GM19468 (cell line): ENCODE measurements at regions not wholly inside any gene's neighbourhood (a gene's known extent, or its start where the extent isn't known, plus 50 kb on each side); places are given as distances from the start of the nearest gene placed in this dataset.

ENCODE experiments used
- ATAC-seq: cut with Tn5 transposase; IDR thresholded peaks from one replicate; pipeline ENCODE4 v1.9.1; 2021; ENCODE audit warnings: mild to moderate bottlenecking, moderate library complexity, moderate number of reproducible peaks; ENCODE audit not compliant: unreplicated experiment; ENCODE audit errors: extremely low read depth

DNA sequence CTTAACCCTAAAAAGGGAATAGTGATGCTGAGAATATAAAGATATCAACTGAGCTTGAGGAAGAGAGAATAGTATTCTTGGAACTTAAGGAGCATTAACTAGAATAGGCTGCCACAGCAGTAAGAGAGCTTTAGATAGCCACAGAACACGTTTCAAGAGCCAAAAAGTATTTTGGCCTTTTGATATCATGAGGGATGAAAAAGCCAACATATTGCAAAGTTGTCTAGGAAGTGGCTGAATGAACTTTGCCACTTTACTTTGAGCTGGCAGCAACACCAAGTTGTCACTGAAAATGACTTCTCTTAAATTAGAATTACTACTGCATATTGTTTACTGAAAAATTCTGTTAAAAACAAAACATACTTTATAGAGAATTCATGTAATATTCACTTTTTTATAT lies 1476.2 kb downstream of the MRPL39 start:
- ATAC-seq = no peak

DNA sequence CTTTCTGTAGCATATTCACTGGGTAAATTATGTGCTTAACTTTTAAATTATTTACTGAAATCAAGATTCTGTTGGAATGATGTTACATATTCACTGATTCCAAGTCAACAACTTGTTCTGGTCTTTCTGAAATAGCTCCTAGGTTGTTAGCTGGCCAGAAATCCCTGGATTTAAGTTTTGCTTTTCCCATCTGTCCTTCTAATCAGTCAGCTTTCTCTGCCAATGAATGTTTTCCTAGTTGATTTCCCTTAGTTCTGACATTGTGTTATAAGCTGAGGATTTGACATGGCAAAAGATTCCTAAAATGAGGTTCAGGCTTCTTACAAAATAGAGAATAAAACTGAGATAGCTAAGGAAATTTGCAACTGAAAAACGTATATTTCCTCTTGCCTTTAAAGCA lies 1479.6 kb downstream of the MRPL39 start:
- ATAC-seq = no peak

DNA sequence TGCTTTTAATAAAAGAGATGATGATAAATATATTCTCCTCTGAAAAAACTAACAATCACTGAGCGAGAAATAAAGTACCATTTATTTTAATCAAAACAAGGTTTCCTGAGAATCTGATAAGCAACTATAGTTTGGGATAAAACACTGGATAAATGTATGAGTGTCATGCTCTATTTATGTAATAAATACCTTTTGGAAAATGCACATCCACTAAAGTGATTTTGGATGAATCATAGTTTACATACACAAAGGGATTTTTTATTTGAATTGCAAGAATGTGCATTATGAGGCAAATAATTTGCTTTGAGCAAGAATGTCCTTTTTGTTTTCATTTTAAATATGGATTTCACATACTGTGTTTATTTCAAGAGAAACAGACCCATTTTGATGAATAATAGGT lies 1483.5 kb downstream of the MRPL39 start:
- ATAC-seq = no peak

DNA sequence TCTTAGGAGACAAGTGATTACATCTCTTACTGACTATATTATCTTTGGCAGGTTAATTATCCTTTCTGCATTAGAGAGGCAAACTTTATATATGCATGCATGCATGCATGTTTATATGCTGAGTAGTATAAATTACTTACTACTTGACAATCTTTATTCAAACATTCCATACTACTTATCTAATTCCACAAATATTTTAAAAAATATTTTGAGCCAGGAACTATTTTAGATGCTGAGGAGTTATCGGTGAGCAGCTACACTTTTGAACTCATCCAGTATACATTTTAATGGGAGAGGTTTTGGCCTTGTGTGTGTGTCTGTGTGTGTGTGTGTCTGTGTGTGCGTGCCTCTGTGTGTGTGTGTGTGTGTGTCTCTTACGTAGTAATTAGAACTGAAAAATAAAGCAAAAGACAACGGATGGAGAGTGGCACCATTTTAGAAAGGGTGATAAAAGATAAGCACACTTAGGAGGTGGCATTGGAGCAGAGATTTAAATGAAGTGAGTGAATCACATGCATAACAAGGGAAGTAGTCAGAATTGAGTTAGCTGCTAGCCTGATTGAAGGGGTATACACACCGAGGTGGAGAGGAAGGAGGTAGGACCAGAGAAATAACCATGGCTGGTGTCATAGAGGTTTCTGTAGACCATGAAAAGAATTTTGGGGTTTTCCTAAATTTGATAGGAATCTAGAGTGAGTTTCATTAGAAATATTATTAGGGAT lies 1488.4 kb downstream of the MRPL39 start:
- no peak for ATAC-seq

DNA sequence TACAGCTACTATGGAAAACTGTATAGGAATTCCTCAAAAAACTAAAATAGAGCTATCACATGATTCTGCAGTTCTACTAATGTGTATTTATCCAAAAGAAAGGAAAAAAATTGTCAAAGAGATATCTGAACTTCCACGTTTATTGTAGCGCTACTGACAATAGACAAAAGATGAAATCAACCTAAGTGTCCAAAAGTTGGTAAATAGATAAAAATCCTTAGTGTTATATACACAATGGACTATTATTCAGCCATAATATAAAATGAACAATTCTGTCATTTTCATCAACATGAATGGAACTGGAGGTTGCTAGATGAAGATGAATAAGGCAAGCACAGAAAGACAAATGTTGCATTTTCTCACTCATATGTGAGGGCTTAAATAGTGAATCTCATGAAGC lies 1492.1 kb downstream of the MRPL39 start:
- ATAC-seq = no peak

DNA sequence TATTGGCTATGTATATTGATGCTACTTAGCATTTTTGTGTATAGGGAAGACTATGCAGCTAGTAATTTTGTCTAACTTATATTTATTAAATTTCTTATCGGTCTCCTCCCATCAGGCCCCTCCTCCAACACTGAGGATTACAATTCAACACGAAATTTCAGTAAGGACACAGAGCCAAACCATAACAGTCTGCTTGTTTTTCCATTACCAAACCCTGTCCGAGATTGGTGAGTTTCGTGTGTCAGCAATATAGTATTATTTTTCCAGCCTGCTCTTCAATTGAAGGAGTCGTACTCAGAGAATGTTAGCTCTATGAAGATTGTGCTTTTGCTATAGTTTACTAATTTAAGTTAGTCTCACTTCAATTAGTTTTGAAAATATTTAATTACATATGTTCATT lies 1495.3 kb downstream of the MRPL39 start:
- no peak for ATAC-seq

DNA sequence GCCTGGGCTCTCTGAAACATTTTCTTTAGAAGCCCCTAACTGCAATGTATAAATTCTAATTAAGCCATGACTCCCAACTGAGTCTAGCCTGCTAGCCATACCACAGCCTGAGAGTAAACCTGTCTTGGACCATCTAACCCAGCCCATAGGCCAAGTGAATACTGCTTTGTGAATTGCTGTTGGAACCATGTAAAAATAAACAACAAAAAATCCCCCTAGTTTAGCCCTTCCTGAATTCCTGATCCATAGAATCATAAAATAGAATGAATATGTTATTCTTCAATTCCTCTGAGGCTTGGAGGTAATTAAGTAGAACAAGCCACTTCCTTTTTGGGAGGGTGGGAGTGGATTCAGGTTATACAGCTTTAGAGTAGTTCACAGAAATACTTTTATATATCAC lies 1496.4 kb downstream of the MRPL39 start:
- ATAC-seq = no peak

DNA sequence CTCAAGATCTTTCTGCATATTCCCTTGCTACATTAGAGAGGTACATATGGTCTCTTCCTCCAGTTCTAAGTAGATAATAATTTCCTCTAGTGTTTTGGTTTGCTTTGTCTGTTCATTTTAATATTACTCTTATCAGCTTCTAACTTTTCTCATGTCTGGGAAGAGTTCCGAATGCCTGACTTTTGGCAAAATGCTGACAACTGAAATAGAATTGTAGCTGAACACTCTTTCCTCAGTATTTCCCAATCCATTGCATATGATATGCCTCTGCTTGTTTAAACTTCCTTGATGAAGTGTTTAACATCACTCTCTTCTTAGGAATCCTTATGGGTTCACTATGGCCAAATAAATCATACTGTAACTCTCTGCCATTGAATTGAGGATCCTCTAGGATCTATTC lies 1510.1 kb downstream of the MRPL39 start:
- ATAC-seq = no peak

DNA sequence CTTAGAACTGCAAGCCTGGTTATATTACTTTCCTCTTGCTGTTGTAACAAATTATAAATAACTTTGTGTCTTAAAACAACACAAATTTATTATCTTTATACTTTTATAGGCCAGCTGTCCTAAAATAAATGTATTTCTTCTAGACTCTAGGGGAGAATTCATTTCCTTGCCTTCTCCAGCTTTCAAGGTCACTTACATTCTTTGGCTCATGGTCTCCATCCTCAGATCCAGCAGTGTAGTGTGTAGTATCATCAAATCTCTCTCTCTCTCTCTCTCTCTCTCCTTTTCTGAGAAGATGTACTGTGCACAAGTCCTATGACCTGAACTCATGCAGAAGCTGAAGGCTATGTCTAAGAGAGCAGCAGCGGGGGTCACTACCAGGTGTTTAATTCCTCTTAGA lies 1510.6 kb downstream of the MRPL39 start:
- ATAC-seq = no peak

DNA sequence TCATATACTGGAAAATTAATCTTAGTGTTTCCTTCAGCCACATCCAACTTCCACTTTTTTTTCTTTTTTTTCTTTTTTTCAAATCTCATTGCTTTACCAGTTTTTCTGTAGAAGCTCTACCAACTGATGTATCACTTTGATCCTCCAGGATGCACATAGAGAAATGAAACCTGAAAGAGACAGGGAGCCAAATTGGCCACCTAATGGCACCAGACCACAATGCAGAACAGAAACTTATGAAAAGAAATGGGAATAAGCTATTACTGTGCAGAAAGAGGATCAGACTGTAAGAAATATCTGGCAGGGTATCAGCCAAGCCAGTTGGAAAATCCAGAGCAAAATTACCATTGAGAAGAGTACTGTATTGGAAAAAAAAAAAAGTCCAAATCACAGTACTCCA lies 1514.2 kb downstream of the MRPL39 start:
- no peak for ATAC-seq

DNA sequence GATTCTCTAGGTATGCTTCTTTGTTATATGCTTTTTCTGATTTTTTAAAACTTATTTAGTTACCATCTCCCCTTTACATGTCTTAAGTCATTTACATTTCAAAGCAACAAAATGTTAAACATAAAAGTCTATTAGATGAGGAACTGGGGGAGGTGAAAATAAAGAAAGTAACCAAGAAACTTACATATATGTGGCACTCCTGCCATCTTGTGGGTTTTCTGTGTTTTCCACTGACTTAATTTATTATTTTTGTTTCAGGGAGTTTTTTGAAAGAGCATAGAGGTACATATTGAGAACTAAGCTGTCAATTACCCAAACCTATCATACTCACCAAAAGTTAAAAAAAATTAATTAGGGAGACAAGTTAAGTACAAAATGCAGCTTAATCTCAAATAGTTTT lies 1531.1 kb downstream of the MRPL39 start:
- no peak for ATAC-seq

DNA sequence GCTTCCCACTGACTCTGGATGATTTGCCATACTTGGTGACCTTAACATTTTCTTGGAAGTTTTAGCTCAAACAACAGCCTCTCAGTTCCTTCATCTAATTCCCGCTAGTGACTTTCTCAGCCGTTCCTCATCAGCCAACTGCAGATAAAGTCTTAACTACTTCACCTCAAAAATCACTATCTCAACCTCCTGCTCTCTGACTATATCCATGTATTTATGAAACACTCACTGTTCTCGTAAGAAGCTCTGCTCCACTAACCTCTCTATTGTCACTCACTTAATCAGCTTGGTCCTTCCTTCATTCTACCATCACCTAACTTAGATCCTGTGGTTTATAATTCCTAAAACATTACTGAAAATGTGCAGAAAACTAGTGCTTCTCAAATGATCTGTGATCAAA lies 1551.6 kb downstream of the MRPL39 start:
- no peak for ATAC-seq

DNA sequence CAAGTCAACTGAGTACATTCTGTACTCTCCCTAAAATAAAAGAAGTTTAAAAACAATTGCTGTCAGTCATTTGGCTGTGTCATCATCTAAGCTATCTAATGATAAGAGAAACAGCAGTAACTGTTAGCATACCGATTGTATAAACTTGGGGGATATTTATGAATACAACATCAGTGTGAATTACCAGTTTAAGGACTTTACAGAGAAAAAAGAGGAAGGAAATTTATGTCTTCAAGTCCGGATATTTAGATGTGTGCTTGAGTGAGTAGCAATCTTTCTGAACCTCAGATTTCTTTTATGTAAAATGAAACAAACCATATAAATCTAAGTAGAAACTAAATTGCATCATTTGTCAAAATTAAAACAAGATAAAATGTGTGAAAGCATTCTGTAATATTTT lies 1557.0 kb downstream of the MRPL39 start:
- no peak for ATAC-seq

DNA sequence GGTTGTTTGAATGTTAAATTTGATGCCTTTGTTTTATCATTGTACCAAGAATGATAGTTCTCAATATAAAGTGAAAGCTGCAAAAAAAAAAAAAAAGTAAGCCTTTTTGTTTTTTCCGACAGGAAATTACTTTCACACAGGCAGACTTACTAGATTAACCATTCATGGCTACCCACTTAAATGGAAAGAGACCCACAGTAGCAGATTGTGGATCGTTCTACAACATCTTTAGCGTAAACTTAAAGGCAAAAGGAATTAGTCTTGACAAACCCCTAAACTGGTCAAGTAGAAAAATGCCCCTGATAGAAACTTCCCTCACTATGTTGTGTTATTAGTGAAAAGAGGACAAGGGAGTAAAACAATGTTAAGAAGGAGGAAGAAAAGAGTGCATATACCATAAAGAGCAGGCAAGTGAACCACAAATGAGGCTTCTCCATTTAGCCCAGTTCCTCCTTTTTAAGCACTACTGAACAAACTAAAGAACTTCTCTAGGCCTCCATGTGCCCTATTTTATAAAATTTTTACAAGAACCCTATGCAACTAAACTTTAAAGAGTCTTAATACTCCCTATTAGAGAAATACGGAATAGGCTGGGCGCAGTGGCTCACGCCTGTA lies 1560.3 kb downstream of the MRPL39 start:
- ATAC-seq = no peak

DNA sequence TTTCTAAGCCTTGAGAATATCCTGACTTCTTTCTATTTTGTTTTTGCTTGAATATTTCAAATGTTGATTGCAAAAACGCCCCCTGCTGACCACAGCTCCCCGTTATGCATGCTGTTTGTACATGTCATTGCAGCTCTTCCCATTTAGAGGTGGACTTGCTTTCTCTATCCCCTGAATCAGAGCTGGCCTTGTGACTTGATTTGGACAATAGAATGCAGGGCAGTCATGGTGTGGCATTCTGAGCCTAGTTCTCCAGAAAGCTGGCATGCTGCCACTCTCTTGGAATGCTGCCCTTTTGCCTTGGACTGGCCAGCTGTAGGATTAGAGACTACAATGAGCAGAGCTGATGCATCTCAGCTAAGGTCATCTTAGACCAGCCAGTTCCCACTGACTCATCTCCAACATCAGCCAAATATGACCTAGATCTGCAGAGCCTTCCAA lies 1561.5 kb downstream of the MRPL39 start:
- ATAC-seq = no peak

DNA sequence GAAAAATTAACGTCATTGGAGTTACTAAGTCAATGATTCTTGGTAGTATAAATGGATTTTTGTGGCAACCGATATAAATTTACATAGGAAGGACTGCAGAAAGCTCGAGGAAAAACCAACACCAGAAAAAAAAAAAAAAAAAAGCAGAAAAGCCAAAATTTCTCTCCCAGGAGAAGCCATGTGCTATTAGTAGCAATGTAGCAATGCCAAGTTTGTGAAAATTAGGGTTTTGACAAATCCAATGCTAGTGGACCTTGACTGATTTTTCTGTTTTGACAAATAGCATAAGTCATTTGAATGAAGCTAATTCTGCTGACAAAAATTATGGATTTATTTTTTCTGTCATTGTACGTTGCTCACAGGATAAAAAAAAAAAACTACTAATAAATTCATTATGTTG lies 1561.9 kb downstream of the MRPL39 start:
- ATAC-seq = no peak

DNA sequence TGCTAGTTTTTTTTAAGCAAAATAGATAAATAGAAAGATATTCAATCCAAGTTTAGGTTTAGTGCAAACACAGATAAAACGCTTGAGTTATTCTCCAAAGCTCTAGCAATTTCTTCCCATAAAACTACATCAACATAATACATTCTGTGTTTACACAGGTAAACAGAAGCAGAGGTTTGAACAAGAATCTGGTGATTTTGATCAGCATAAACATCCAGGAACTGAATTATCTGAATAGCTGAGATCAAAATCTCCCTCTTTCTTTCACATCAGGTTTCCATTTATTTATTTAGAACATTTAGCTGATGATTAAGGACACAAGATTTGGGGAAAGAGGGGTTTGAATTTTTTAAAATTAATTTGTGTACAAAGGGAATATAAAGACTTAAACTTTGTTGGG lies 1564.6 kb downstream of the MRPL39 start:
- ATAC-seq = no peak

DNA sequence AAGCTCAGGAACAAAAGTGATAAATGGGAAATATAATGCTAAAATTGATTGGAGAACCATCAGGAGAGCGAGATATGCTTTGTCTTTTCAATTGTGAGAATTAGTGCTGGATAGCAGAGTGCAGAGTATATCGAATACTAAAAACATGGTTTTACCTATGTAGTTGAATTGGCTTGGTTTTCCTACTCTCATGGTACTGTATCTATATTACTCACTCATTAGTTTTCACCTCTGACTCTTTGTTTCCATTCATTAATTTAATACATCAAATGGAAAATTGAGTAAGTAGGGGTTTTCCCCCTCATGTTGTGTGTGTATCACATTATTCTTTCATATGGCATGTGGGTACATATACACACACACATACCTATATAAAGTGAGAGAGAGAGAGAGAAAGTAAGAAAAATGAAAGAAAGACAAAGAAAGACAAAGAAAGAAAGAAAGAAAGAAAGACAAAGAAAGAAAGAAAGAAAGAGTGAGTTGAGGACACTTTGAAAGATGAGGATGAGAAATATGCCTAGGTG lies 1574.5 kb downstream of the MRPL39 start:
- no peak for ATAC-seq

DNA sequence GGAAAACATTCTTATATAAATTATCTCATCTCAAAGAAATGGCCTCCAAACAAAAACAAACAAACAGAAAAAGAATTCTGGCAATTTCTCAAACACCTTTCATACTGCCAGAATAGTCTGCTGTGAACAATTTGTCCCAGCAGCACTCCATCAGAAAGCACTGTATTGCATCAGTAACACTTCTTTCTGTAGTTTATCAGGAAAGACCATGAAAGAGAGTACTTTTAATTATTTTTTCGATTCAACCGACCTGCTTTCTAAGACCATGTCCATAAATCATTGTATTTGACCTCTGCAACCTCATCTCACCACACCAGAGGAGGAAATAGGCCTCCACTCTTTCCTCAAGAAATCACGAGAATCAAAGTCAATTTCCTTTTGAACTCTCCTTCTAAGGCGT lies 1579.9 kb downstream of the MRPL39 start:
- no peak for ATAC-seq

DNA sequence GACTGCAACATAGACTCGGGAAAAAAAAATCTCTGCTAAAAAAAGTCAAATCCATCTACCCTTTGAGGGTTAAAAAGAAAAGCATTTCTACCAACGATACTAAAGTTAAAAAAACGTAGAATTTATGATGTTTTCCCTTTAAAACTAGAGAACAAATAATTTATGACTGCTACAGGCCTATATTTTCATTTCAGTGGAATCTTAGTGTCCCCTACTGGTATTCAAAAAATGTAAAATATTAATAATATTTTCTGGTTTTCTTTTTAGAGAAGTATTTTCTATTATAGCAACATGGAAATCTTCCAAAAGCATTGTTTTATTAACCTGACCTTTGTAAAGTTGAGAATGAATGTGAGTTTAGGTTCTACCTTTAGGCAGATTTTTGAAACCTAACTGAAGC lies 1582.2 kb downstream of the MRPL39 start:
- ATAC-seq = no peak

DNA sequence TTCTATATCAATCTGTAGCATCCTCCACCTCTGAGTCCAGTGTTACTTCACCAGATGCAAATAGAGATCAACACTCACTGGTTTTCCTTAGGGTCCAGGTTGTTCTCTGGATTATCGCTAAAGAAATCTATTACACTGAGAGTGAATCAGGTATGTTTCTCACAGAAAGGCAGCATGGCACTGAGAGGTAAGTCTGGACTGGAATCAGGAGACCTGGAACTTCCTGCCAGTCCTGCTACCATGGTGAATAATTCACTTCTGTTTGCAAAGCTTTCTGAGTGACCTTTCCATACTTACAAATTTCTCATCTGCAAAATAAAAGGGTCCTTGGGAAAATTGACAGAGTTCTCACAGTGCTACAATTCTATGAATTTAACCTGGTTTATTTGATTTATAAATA lies 1583.3 kb downstream of the MRPL39 start:
- ATAC-seq = no peak

DNA sequence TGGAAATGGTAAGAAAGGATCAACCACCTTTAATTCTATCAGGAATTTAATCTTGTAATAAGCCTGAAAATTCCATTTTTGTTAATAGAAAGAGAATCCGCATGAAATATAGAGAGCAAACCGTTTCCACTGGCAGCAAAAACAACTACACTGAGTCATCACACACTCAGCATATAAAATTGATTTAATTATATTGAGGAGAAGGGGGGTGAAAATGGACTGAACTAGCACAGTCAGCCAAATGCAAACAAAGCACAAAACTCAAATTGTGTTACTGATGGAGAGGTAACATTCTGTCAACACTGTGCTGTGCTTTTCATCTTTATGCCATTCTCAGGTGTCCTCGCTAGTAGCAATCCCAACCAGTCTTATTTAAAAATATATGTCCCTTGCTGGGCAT lies 1583.9 kb downstream of the MRPL39 start:
- ATAC-seq = no peak
